Fibroblast of skin of right quadriceps (primary cell): ENCODE measurements at regions not wholly inside any gene's neighbourhood (a gene's known extent, or its start where the extent isn't known, plus 50 kb on each side); places are given as distances from the start of the nearest gene placed in this dataset.
A peak's percentile ranks its signal among the peaks of the same experiment; 100 is the strongest.
"Not testable (repeated sequence)": the region's sequence is repeated elsewhere in the genome, so short reads cannot be mapped to it uniquely, and the experiment has no call there.

ENCODE experiments used
- DNase-seq: peaks from one replicate; pipeline ENCODE4 v3.0.0-alpha.2; 2013

GRCh38 chr6:164097551-164098398 lies 683.3 kb downstream of the QKI start:
- DNase-seq = peak; percentile 88

DNA sequence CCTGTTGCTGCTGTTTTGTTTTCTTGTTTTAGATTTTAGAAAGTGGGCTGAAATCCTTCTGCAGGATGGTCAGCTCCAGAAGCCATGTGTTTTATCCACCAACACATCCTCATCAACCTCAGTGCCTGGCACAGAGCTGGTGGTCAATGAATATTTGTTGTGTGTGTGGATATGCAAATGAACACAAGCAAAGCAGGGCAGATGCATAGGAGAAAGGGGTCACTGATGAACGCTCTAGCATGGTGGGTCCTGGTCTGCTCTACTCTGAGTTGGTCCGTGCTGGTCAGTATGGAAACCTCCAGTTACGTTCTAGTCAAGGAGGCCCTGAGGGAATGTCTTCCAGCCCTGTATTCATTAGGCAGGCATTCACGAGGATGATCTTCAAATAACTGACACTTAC lies 682.5 kb downstream of the QKI start:
- no peak for DNase-seq

DNA sequence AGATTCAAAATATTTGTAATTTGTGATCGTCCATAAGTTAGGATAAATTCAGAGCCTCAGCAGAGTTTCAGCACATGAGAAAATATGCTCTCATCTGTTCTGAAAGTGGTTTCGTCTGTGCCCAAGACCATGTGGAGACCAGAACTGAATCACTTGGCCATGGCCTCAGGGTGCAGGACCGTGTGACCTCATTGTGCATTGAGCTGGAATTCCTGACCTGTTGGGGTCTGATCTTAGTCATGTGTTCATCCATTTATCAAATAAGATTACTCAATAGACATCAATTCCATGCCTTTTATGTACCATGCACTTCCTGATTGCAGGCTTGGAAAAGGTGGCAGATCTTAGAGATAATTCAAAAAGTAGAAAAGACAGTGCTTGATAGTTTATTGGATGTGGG lies 680.5 kb downstream of the QKI start:
- no peak for DNase-seq

DNA sequence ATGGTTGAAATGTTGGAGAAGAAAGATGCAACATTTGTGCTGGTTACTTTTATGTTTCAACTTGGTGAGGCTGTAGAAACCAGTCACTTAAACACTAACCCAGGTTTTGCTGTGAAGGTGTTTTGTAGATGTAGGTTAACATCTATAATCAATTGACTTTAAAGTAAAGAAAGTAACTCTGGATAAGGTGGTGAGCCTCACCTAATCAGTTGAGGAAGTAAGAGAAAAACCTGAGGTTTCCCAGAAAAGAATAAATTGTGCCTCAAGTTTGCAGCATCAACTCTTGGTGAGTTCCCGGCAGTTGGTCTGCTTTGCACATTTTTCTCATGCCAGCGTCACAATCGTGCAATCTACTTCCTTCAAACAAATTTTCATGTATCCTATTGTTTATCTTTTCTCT lies 673.4 kb downstream of the QKI start:
- no peak for DNase-seq

- no peak for DNase-seq
Measured at GRCh38 chr6:164087211-164087610, 672.7 kb downstream of the QKI start.

- no peak for DNase-seq
Measured at GRCh38 chr6:164086076-164086887, 671.8 kb downstream of the QKI start.

DNA sequence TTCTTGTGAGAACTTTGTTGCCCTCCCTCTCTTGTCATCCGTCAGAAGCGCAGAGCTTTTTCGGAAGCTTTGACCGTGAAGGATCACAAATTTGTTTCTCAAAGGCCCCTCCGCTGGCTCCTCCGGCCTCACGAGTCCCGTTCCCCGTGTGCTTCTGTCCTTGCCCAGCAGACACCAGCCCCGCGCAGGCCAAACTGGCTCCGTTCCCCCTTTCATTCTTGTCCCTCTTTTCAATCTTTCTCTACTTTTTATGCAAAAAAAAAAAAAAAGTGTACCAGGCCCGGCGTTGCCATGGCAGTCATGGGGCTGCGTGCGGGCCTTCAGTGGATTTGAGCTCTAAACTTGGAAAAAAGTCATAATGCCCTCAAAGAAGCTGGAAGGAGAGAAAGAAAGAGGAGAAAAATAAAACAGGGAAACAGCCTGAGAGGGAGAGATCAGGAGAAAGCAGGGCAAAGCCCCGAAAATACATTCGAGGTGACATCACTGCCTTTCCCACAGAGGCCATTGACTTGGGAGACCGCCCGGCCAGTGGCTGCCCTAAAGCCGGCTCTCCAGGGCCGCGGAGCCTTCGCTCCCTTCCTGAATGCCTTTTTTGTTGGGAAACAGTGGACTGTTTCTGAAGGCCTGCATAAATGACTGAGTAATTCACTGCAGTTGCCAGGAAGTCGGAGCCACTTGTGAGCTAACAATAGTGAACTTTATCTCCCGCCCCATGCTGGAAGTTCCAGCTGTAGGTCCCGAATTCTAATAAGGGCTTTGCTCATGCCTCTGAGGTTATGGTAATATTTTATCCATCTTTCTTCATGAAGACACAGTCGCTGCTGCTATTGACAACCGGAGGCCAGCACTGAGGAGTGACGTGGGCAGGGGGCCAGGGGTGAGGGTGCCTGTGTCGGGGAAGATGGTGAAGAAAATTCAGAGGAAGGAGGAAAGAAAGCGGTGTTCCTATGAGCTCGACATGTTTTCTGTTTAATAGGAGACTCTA lies 670.9 kb downstream of the QKI start:
- peak; percentile 66 for DNase-seq

- no peak for DNase-seq
Measured at GRCh38 chr6:164079275-164079600, 664.7 kb downstream of the QKI start.

GRCh38 chr6:164078532-164079274 lies 664.2 kb downstream of the QKI start:
- no peak for DNase-seq

- DNase-seq = not testable (repeated sequence)
Measured at GRCh38 chr6:164076818-164077532, 662.5 kb downstream of the QKI start.

GRCh38 chr6:164075981-164076615 lies 661.6 kb downstream of the QKI start:
- DNase-seq = no peak

GRCh38 chr6:164072240-164072666 lies 657.7 kb downstream of the QKI start:
- DNase-seq = no peak

- DNase-seq = peak; percentile 20
Measured at GRCh38 chr6:164069350-164069990, 655.0 kb downstream of the QKI start.

DNA sequence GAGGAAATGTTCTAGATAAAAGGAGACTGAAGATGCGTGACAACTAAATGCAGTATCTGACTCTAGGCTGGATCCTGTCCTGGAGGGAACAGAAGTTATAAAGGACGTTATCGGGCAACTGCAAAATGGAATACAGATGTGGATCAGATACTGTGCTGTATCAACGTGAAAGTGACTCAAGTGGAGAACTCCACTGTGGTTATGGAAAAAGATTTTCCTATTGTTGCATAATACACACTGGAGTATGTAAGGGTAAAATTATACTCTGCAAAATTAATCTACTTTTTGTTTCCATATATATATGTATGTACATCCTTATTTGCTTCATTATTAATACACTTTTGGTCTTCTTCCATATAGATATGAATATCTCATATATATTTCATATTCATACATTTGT lies 654.0 kb downstream of the QKI start:
- DNase-seq = no peak

GRCh38 chr6:164066766-164067165 lies 652.2 kb downstream of the QKI start:
- DNase-seq = no peak

GRCh38 chr6:164066335-164066734 lies 651.8 kb downstream of the QKI start:
- DNase-seq = peak; percentile 36

DNA sequence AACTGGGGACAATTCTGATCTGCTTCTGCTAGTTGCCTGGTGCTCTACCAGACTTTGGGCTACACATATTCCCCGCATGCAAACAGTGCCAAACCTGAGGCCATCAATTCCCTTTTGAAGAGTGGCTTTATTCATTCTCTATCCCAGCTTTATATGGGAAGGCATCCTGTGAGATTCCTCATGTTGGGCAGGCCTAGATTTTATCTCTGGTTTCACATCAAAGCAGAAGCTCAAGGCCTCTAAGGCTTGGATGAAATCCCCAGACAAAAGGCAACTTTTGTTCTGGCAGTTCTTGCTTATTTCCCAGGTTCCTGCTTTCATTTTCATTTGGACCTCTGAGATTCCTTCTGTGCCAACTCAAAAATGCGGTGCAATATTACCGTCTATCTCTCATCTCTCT lies 648.8 kb downstream of the QKI start:
- no peak for DNase-seq

GRCh38 chr6:164062872-164063271 lies 648.4 kb downstream of the QKI start:
- DNase-seq = no peak

DNA sequence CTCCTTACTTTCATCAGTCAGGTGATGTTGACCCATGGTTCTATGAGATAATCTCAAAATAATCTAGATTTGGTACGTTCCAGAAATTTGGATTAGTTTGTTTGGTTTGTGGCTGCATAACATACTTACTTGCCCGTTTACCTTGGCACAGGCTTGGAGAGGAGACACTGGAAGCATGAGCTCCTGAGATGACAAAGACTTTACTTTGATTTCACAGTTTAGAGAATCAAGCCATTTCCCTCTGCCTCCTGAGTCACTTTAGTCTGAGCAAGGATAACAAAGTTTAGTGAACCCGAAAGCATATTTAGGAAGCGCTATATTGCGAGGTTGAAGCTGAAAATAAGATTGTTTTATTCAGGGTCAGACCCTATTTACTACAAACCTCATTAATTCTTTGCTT lies 643.4 kb downstream of the QKI start:
- no peak for DNase-seq

GRCh38 chr6:164051427-164051826 lies 636.9 kb downstream of the QKI start:
- no peak for DNase-seq
